ENCODE measurements at regions not wholly inside any gene's neighbourhood (a gene's known extent, or its start where the extent isn't known, plus 50 kb on each side); places are given as distances from the start of the nearest gene placed in this dataset.

DNA sequence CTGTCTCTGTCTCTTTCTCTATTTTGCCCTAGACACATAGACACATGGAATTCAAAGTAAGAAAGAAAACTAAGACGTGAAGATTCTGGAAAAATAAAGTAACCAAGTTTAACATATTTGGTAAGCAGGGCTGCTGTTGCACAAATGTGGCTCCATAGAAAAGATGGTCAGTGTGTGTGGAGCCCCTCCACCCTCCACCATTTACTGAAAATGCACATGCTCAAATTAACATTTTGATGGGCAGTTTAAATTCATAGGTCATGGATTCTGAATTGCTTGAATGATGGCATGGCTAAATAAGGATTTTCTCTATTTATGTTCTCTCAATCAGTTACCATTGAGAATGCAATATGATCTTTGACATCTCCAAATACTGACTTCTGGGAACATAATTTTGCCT lies 165.5 kb upstream of the CHRM2 start:
- TF ChIP-seq Cebpa-rat (IDR thresholded peaks at IDR 0.05), result no peak
- no peak overlapping the region for H3K27ac ChIP-seq
- H3K9me3 ChIP-seq (replicated peaks in 1 of 11), result no peaks in the 10 kb centered on the region
- H3K27me3 ChIP-seq, result no peaks in the 10 kb centered on the region
- no peak overlapping the region for H3K9ac ChIP-seq
- no peak overlapping the region for H3K4me3 ChIP-seq
- H3K4me1 ChIP-seq, result no peaks in the 10 kb centered on the region
- H3K36me3 ChIP-seq, result no peaks in the 10 kb centered on the region
- no peak overlapping the region for H3K4me2 ChIP-seq
- no peaks in the 10 kb centered on the region for H4K20me1 ChIP-seq

DNA sequence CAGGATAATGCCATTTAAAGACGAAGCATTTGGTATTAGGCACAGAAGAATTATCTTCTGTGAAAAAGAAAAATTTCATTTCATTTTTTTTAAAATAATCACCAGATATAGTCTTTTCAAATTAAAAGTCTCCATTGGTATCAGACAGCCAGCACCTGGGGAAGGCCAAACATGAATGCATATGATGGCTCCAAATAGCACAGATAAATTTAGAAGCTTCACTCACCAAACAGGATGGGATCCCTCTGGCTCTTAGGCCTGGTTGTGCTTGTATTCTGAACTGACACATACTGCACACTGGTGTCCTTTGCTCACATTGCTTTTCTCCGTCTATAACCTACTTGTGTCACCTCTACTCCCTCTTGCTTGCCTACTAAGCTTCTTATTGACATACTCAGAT lies 169.5 kb upstream of the CHRM2 start:
- no peak for TF ChIP-seq Cebpa-rat (IDR thresholded peaks at IDR 0.05)
- no peaks in the 10 kb centered on the region for H3K27me3 ChIP-seq
- H3K9me3 ChIP-seq (replicated peaks in 1 of 11), result no peaks in the 10 kb centered on the region
- H3K4me3 ChIP-seq, result no peak overlapping the region
- no peak overlapping the region for H3K9ac ChIP-seq
- no peaks in the 10 kb centered on the region for H3K4me1 ChIP-seq
- no peaks in the 10 kb centered on the region for H4K20me1 ChIP-seq
- no peak overlapping the region for H3K4me2 ChIP-seq
- H3K27ac ChIP-seq, result no peak overlapping the region
- H3K36me3 ChIP-seq, result no peaks in the 10 kb centered on the region

DNA sequence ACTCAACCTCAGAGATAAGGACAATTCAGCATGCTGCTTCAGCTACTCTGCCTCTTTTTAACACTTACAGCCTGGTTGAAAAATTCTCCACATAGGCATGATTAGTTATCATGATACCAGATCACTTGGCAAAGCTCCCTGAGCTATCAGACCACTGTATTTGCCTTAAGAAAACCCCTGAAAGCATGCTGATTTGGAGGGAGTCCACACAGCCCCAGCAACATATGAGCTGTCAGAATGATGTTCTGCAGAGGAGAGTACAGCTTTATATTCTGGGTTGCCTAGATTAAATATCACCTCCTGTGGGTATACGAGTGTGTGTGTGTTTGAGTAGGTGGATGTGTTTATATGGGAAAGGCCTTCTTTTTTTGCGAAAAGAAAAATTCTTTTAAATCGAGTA lies 170.2 kb upstream of the CHRM2 start:
- no peak overlapping the region for H3K4me3 ChIP-seq
- no peak overlapping the region for H3K4me2 ChIP-seq
- TF ChIP-seq Cebpa-rat (IDR thresholded peaks at IDR 0.05), result no peak
- H3K27ac ChIP-seq, result no peak overlapping the region
- no peaks in the 10 kb centered on the region for H3K36me3 ChIP-seq
- H3K27me3 ChIP-seq, result no peaks in the 10 kb centered on the region
- no peaks in the 10 kb centered on the region for H3K4me1 ChIP-seq
- H3K9me3 ChIP-seq (replicated peaks in 1 of 11), result no peaks in the 10 kb centered on the region
- H3K9ac ChIP-seq, result no peak overlapping the region
- H4K20me1 ChIP-seq, result no peaks in the 10 kb centered on the region

DNA sequence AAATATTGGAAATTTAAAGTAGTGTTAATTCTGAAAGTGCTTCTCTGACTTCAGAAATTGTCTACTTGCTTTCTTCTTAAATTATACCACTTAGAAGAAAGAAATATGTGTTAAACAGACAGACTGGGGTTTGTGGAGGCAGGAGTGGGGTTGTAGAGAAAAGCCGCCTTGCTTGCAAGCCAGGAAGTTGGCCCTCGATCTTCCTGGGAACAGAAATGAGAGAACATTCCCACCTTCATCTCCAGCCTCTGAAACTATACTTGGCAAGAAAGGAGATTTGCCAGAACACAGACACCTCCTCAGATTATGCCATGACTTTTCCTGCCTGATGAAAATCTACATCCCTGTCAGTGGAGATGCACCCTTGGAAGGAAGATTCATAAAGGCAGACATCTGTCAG lies 171.2 kb upstream of the CHRM2 start:
- no peak for TF ChIP-seq Cebpa-rat (IDR thresholded peaks at IDR 0.05)
- Histone ChIP-seq H3K4me2 (no peak overlapping the region), H3K36me3 (no peaks in the 10 kb centered on the region), H3K27me3 (no peaks in the 10 kb centered on the region), H3K9me3 (replicated peaks in 1 of 11) (no peaks in the 10 kb centered on the region), H3K9ac (no peak overlapping the region), H3K4me3 (no peak overlapping the region), H3K27ac (no peak overlapping the region), H3K4me1 (no peaks in the 10 kb centered on the region), H4K20me1 (no peaks in the 10 kb centered on the region)

DNA sequence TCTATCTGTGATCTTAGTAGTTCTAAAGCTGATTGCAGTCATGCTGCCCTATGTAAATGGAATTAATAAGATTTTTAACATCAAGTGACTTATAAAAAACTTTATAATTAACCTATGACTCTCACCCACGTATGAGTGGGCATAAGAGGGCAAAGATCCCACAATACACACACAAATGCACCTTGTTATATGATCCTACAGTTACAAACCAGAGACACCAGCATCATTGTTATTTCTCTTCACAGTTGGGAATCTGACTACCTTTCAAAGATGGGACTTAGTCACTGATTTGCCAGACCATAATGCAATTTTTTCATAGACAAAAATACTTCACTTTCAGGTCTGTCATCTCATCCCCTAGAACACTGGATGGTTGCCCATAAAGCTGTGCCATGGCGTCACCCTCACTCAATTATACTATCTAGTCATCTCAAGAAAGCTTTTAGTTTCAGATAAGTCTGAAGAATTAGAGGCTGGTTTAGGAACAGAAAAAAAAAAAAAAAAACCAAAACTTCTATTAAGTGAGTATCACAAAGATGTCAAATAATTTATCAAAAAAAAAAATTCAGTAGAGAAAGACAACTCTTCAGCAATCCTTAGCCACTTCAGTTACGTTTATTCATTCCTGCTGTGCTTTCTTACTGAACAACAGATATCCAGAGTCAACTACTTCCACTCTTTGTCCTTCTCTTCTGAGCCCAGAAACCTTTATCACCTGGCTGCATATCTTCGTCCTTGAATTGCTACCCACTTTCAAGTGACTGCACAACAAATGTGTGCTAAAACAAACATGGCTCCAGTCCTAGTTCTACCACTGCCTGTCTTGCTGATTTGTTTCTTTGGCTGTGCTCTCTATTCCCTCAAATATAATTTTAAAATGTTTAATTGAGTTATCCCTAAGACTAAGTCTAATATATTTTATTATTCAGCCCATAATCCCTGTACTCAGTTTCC lies 175.0 kb upstream of the CHRM2 start:
- Histone ChIP-seq H3K36me3 (no peaks in the 10 kb centered on the region), H4K20me1 (no peaks in the 10 kb centered on the region), H3K4me2 (no peak overlapping the region), H3K4me3 (no peak overlapping the region), H3K9me3 (replicated peaks in 1 of 11) (no peaks in the 10 kb centered on the region), H3K4me1 (no peaks in the 10 kb centered on the region), H3K9ac (no peak overlapping the region), H3K27ac (no peak overlapping the region), H3K27me3 (no peaks in the 10 kb centered on the region)
- no peak for TF ChIP-seq Cebpa-rat (IDR thresholded peaks at IDR 0.05)

DNA sequence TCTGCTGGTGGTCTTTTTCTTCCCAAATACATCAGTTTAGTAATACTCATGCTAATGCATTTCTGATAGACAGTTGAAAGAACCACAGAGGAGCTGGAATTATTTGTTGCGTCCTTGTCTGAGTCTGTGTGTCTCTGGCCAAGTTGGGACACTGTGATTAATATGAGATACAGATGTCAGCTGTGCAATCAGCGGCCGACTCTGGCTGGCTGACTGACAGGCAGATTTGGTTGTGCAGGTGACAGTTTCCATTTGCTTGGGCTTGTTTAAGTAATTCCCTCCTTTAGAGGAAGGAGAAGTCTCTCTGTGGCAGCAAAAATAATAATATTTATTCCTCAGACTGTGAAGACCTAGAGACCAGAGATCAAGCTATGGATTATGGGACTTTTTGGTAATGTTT lies 176.2 kb upstream of the CHRM2 start:
- no peak for TF ChIP-seq Cebpa-rat (IDR thresholded peaks at IDR 0.05)
- no peak overlapping the region for H3K27ac ChIP-seq
- H3K4me3 ChIP-seq, result no peak overlapping the region
- H3K4me2 ChIP-seq, result no peak overlapping the region
- no peaks in the 10 kb centered on the region for H3K36me3 ChIP-seq
- no peaks in the 10 kb centered on the region; a peak in 1 of 20 replicates for H3K4me1 ChIP-seq
- no peaks in the 10 kb centered on the region for H3K27me3 ChIP-seq
- H3K9me3 ChIP-seq (replicated peaks in 1 of 11), result no peaks in the 10 kb centered on the region
- no peak overlapping the region for H3K9ac ChIP-seq
- H4K20me1 ChIP-seq, result no peaks in the 10 kb centered on the region

DNA sequence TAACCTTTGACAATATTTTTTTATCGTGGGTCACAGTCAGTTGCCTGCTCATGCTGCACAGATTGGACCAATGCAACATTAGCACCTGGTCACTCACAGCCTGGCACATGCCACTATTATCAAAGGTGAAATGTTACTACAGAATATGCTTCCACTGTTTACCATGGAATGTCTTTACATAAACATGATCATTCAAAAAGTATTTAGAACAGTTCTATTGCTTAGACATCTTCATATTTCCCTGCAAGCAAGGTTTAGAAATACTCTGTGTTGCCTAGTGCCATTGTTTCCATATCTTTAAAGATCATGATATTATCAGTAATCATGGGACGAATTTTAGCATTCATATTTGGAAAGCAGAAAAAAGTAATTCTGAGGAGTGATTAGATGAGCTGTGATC lies 179.9 kb upstream of the CHRM2 start:
- no peaks in the 10 kb centered on the region for H4K20me1 ChIP-seq
- no peak overlapping the region for H3K4me2 ChIP-seq
- H3K9ac ChIP-seq, result no peak overlapping the region
- H3K27me3 ChIP-seq, result no peaks in the 10 kb centered on the region
- TF ChIP-seq Cebpa-rat (IDR thresholded peaks at IDR 0.05), result no peak
- no peak overlapping the region for H3K27ac ChIP-seq
- no peaks in the 10 kb centered on the region for H3K9me3 ChIP-seq (replicated peaks in 1 of 11)
- no peaks in the 10 kb centered on the region; a peak in 1 of 20 replicates for H3K4me1 ChIP-seq
- no peak overlapping the region for H3K4me3 ChIP-seq
- H3K36me3 ChIP-seq, result no peaks in the 10 kb centered on the region

DNA sequence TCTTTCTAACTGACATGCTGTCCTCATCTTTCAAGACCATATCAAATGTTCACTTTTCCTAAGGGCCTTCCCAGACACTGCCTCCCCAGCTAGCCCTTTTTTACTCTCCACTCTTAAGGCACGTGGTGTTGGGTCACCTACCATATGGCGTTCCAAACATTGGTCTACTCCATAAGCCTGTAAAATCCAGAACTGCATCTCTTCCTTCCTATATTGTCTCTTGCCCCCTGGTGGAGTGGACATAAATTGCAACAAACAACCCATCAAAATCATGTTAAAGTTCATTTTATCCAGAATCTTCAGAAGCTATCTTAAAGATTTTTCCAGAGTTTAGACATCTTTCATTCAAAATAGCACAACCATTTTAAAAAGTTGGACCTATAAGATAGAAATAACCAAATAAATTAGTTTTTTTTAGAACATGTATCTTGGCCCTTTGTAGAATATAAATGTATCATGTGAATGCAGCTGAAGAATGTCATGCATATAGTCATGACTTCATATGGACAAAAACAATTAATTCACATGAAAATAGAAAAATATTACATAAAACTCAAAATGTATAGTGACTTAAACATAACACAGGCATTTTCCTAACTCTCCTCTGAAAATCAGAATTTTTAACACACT lies 180.6 kb upstream of the CHRM2 start:
- TF ChIP-seq Cebpa-rat (IDR thresholded peaks at IDR 0.05), result no peak
- no peak overlapping the region for H3K4me3 ChIP-seq
- H3K4me1 ChIP-seq, result no peaks in the 10 kb centered on the region; a peak in 1 of 20 replicates

DNA sequence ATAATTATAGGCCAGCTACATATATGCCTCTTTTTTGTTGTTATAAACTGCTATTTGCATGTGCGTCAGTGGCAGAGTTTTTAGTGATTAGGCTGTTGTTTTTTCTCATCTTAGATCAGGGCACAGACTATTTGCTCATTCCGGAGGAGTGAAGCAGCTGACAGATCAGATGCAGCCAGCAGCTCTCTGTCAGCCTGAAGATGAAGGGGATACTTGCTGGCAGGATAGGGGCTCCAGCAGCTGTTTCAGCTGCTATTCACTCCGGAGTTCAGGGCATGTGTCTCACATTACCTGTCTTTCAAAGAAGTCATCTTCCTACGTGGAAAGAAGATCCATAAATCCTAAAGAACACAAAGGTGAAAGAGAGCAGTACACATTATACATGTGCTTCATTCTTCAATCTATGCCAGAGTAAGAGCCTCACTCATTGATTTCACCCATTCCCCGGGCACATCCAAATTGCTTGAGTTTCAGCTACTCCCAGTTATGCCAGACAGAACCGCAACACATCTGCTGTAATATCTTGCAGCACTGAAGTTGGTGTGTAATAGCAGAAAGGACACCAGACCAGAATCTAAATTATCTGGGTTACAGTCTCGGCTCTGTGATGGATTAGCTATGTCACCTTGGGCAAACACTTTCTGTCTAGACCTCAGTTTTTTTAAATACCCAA lies 182.8 kb upstream of the CHRM2 start:
- Histone ChIP-seq H3K9ac (no peak overlapping the region), H3K4me1 (no peaks in the 10 kb centered on the region; a peak in 1 of 20 replicates), H3K27ac (no peak overlapping the region), H3K36me3 (no peaks in the 10 kb centered on the region), H3K4me2 (no peak overlapping the region), H3K9me3 (replicated peaks in 1 of 11) (no peaks in the 10 kb centered on the region), H3K4me3 (no peak overlapping the region), H4K20me1 (no peaks in the 10 kb centered on the region), H3K27me3 (no peaks in the 10 kb centered on the region)
- no peak for TF ChIP-seq Cebpa-rat (IDR thresholded peaks at IDR 0.05)

More for the DNA sequence above, 180.6 kb upstream of the CHRM2 start:
- no peak overlapping the region for H3K4me2 ChIP-seq
- no peak overlapping the region for H3K27ac ChIP-seq
- no peaks in the 10 kb centered on the region for H3K27me3 ChIP-seq
- no peaks in the 10 kb centered on the region for H4K20me1 ChIP-seq
- no peaks in the 10 kb centered on the region for H3K9me3 ChIP-seq (replicated peaks in 1 of 11)
- H3K9ac ChIP-seq, result no peak overlapping the region
- H3K36me3 ChIP-seq, result no peaks in the 10 kb centered on the region
